Coronary artery (tissue), 2 donors: ENCODE measurements at regions not wholly inside any gene's neighbourhood (a gene's known extent, or its start where the extent isn't known, plus 50 kb on each side); places are given as distances from the start of the nearest gene placed in this dataset.

Experiments used
- DNase-seq: peaks from one replicate; pipeline ENCODE4 v3.0.0-alpha.2; 2017; ENCODE audit warnings: low spot score
- H3K27ac ChIP-seq, 2 donors: fragments of 200-600 bp; sonication (generic); one replicate each; pipeline ENCODE4 v1.5.1; 2016 to 2019
- H3K4me3 ChIP-seq: fragments of 200-600 bp; sonication (generic); 2 replicates; pipeline ENCODE4 v1.5.1; 2016; ENCODE audit warnings: mild to moderate bottlenecking, moderate library complexity
- TF ChIP-seq, protein P1 (sequence below): fragments of 200-600 bp; sonication (generic); IDR thresholded peaks from one replicate; pipeline ENCODE4 v1.5.1; 2019; ENCODE audit warnings: antibody characterized with exemption

DNA sequence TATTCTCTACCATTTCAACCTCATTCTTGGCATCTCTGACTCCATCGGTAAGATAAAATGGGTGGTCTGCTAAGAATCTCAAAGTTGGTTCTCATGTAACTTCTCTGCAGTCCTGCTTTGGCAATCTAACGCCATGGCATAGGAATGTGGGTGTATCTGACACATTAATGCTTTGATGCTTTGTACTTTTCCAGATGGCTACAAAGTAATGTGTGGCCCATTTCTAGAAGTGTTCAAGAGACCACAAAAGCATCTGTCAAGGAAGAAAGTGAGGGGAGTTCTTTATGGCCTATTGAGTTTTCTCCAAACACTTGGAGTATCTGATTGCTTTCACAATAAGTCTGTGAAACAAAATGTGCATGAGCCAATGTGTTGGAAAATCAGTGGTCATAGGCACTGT, 339.9 kb upstream of the TGFBR2 start:
- H3K27ac ChIP-seq = no peak overlapping the region
- H3K4me3 ChIP-seq = no peak overlapping the region
- TF ChIP-seq, protein P1, sequence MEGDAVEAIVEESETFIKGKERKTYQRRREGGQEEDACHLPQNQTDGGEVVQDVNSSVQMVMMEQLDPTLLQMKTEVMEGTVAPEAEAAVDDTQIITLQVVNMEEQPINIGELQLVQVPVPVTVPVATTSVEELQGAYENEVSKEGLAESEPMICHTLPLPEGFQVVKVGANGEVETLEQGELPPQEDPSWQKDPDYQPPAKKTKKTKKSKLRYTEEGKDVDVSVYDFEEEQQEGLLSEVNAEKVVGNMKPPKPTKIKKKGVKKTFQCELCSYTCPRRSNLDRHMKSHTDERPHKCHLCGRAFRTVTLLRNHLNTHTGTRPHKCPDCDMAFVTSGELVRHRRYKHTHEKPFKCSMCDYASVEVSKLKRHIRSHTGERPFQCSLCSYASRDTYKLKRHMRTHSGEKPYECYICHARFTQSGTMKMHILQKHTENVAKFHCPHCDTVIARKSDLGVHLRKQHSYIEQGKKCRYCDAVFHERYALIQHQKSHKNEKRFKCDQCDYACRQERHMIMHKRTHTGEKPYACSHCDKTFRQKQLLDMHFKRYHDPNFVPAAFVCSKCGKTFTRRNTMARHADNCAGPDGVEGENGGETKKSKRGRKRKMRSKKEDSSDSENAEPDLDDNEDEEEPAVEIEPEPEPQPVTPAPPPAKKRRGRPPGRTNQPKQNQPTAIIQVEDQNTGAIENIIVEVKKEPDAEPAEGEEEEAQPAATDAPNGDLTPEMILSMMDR = no peak
- no peak for DNase-seq

DNA sequence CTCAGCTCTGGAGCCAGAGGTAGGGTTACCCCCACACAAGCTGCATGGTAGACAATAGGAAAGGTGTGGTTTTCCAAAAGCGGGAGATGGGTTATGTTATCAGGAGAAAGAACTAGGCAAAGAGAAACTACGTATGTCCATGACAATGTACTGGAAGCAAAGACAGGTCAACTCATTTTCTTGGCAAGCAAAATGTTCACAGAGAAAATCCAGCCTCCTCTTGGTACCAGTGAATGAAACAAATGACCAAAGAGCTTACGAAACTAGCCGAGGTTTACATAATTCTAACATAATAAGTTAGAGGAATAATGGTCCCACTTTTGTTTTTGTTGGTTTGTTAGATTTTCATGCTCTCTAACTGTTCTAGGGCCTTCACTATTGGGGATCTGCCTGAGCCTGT, 338.1 kb upstream of the TGFBR2 start:
- no peak for DNase-seq
- Histone ChIP-seq H3K27ac (no peak overlapping the region), H3K4me3 (no peak overlapping the region)
- TF ChIP-seq, protein P1 = no peak

DNA sequence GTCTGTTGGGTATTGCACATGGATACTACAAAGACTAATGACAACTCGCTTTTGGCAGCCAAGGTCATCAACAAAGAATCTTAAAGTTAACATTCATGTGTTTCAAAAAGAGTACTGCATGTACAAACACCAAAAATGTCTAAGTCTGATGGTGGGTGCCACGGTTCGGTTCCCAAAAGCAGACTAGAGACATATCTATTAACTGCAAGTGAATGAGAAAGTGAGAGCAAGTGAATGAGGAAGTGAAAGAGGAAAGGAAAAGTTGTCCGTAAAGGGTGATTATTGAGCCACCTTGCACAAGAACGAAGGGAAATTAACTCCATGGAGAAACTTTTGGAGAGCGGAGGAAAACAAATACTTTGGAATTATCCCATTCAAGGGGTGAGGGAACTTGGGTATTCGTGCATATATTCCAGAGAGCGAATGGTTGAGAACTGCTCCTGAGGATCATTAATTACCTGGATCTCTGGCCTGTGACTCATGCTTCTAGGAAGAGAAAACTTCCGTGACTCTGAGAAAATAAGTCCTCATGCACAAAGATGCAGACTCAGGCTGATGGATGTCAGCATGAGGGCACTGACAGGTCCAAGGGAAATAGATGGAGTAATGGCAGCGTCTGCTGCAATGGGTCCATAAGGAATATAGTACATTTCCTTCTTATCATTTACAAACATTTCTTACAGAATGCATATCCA, 336.5 kb upstream of the TGFBR2 start:
- TF ChIP-seq, protein P1 = no peak
- no peak for DNase-seq
- no peak overlapping the region for H3K4me3 ChIP-seq
- no peak overlapping the region for H3K27ac ChIP-seq

DNA sequence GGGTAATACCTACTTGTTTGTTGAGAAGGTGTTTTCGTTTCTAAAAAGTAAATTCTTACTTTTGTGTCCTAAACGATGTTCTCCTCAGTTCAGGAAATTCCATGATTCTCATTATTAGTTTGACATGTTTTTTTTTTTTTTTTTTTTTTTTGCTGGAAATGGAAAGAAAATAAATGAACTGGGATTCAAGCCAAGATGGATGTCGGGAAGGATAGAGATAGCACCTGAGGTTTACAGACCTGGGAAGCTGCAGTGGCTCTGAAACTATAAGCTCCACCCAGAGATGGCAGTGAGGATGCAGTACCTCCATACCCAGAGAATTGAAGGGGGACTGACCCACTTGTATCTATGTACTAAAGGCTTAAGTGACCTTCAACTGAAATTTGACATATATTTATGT, 334.6 kb upstream of the TGFBR2 start:
- no peak for DNase-seq
- TF ChIP-seq, protein P1 = no peak
- H3K27ac ChIP-seq = no peak overlapping the region
- H3K4me3 ChIP-seq = no peak overlapping the region

DNA sequence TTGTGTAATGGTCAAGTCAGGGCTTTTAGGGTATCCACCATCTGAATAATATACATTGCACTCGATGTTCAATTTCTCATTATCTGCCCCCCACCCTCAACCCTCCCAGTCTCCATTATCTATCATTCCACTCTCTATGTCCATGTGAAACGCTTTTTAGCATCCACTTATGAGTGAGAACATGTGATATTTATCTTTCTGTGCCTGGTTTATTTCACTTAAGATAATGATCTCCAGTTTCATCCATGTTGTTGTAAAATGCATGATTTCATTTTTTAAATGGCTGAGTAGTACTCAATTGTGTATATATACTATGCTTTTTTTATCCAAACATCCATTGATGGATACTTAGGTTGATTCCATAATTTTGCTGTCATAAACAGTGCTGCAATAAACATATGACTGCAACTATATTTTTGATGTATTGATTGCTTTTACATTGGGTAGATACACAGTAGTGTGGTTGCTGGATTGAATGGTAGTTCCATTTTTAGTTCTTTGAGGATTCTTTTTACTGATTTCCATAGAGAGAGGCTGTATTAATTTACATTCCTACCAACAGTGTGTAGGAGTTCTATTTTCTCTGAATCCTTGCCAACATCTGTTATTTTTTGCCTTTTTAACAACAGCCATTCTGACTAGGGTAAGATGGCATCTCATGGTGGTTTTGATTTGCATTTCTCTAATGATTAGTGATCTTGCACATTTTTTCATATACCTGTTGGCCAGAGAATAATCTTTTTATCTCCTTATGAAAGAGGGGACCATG, 332.9 kb upstream of the TGFBR2 start:
- TF ChIP-seq, protein P1 = no peak
- no peak overlapping the region for H3K4me3 ChIP-seq
- no peak overlapping the region for H3K27ac ChIP-seq
- DNase-seq = no peak

DNA sequence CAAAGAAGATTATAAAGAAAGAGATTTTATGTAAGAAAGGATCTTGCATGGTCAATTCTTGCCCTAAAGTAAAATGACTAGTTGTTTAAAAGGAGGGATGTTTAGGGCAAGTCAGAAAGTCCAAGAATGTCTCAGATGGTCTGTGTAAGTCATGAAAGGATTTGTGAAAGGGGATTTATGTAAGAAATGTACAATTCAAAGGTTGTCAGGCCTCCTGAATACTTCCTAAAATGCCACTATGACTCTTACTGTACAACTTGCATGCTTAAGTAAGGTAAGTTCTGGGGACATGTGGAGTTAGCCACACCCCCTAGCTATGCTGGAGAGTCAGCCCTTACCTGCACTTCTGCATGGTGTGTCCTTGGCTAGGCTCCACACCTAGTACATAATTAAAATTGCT, 328.9 kb upstream of the TGFBR2 start:
- no peak overlapping the region for H3K27ac ChIP-seq
- DNase-seq = no peak
- TF ChIP-seq, protein P1 = no peak

DNA sequence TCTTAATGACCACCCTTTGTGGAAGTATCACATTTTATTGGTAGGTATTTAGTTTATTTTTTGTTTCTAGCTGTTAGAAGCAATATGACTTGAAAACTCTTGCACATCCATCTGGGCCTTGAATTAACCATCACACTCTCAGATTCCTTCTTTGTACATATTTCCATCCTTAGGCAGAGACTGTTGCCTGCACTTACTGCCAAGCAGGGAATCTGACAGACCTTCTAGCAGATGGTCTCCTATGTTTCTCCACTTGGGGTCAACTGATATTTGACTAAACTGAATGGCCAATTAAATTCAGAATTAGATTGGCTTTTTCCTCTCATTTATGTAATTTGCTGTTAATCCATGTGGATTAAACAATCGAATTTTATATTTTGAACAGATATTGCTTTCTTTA, 324.9 kb upstream of the TGFBR2 start:
- no peak for DNase-seq
- Histone ChIP-seq H3K4me3 (no peak overlapping the region), H3K27ac (no peak overlapping the region)
- TF ChIP-seq, protein P1 = no peak

More for the DNA sequence above, 328.9 kb upstream of the TGFBR2 start:
- H3K4me3 ChIP-seq = no peak overlapping the region
